Sciatic nerve (tissue), 2 donors: ENCODE measurements at regions not wholly inside any gene's neighbourhood (a gene's known extent, or its start where the extent isn't known, plus 50 kb on each side); places are given as distances from the start of the nearest gene placed in this dataset.
A peak's percentile ranks its signal among the peaks of the same experiment; 100 is the strongest.
"Not testable (repeated sequence)": the region's sequence is repeated elsewhere in the genome, so short reads cannot be mapped to it uniquely, and the experiment has no call there.

Experiments
- ATAC-seq: fragments of 200-7000 bp; cut with Tn5 transposase; one replicate; pipeline ENCODE4 v1.9.1; 2020; ENCODE audit warnings: mild to moderate bottlenecking, moderate library complexity
- DNase-seq: peaks from one replicate; pipeline ENCODE4 v3.0.0-alpha.2; 2020; ENCODE audit warnings: low spot score
- intact Hi-C: fragments of 100-400 bp; cut with DNase I; formaldehyde crosslinking; loops from one replicate; pipeline ENCODE4 v1.14.2; 2022
- donor health status: DM: no; HTN: no; CAD: no.
- donor health status: DM: no; HTN: no; CAD: no.

- DNase-seq: peak; percentile 84
- no peak for ATAC-seq
- intact Hi-C loops: no loop called here
These were observed 53.9 kb downstream of the OTOR start for GRCh38 chr20:16801919-16802651.

GRCh38 chr20:16802652-16802935, 54.4 kb downstream of the OTOR start:
- intact Hi-C loops: no loop called here
- DNase-seq (no peak), ATAC-seq (no peak)

GRCh38 chr20:16803965-16804792, 56.0 kb downstream of the OTOR start:
- intact Hi-C loops: no loop called here
- ATAC-seq (no peak), DNase-seq (peak; percentile 76)

- ATAC-seq (no peak), DNase-seq (no peak)
- intact Hi-C loops: loop anchor here (5.0 kb wide), 1 partner anchor 628 kb away; no protein-coding TSS in a partner anchor
These were observed 56.6 kb downstream of the OTOR start for GRCh38 chr20:16804793-16805187.

- ATAC-seq (no peak), DNase-seq (no peak)
- intact Hi-C loops: loop anchor here (5.0 kb wide), 1 partner anchor 626 kb away; no protein-coding TSS in a partner anchor
These were observed 57.9 kb downstream of the OTOR start for GRCh38 chr20:16806061-16806460.

GRCh38 chr20:16806886-16807285, 58.7 kb downstream of the OTOR start:
- no peak for ATAC-seq
- intact Hi-C loops: loop anchor here (5.0 kb wide), 1 partner anchor 625 kb away; no protein-coding TSS in a partner anchor
- no peak for DNase-seq

- DNase-seq (no peak), ATAC-seq (no peak)
- intact Hi-C loops: loop anchor here (5.0 kb wide), 1 partner anchor 624 kb away; no protein-coding TSS in a partner anchor
These were observed 60.6 kb downstream of the OTOR start for GRCh38 chr20:16808796-16809195.

GRCh38 chr20:16810216-16810615, 62.1 kb downstream of the OTOR start:
- intact Hi-C loops: no loop called here
- no peak for ATAC-seq
- no peak for DNase-seq

GRCh38 chr20:16816192-16816591, 68.0 kb downstream of the OTOR start:
- DNase-seq (no peak), ATAC-seq (no peak)
- intact Hi-C loops: no loop called here

- intact Hi-C loops: no loop called here
These were observed 71.3 kb downstream of the OTOR start for GRCh38 chr20:16819483-16819882.

GRCh38 chr20:16821211-16822089, 73.3 kb downstream of the OTOR start:
- intact Hi-C loops: no loop called here
- no peak for DNase-seq
- ATAC-seq: peak; percentile 45

More at GRCh38 chr20:16819483-16819882, 71.3 kb downstream of the OTOR start:
- ATAC-seq: no peak
- DNase-seq: no peak

GRCh38 chr20:16824664-16825063, 76.5 kb downstream of the OTOR start:
- DNase-seq: no peak
- intact Hi-C loops: no loop called here
- no peak for ATAC-seq

GRCh38 chr20:16828666-16829305, 80.6 kb downstream of the OTOR start:
- DNase-seq: no peak
- intact Hi-C loops: no loop called here

GRCh38 chr20:16835690-16836089, 87.5 kb downstream of the OTOR start:
- intact Hi-C loops, ATAC-seq, DNase-seq: not testable (repeated sequence)

More at GRCh38 chr20:16828666-16829305, 80.6 kb downstream of the OTOR start:
- ATAC-seq: no peak

GRCh38 chr20:16842486-16843120, 94.4 kb downstream of the OTOR start:
- intact Hi-C loops: no loop called here
- ATAC-seq (no peak), DNase-seq (no peak)

GRCh38 chr20:16844406-16844805, 96.2 kb downstream of the OTOR start:
- intact Hi-C loops: no loop called here
- no peak for ATAC-seq
- no peak for DNase-seq

- DNase-seq (no peak), ATAC-seq (peak; percentile 42)
- intact Hi-C loops: no loop called here
These were observed 97.8 kb downstream of the OTOR start for GRCh38 chr20:16846006-16846405.

- ATAC-seq: no peak
- DNase-seq: no peak
- intact Hi-C loops: no loop called here
These were observed 99.9 kb downstream of the OTOR start for GRCh38 chr20:16848061-16848460.
